ENCODE measurements at regions not wholly inside any gene's neighbourhood (a gene's known extent, or its start where the extent isn't known, plus 50 kb on each side); places are given as distances from the start of the nearest gene placed in this dataset.

GRCh38 chr22:48842583-48842945 lies 985.1 kb downstream of the BRD1 start:
- Histone ChIP-seq H3K4me1 (ENCODE audit: insufficient read depth, low read length) (no peaks in the 10 kb centered on the region), H3K27ac (ENCODE audit: low read depth, low read length) (no peak overlapping the region), H3K27me3 (ENCODE audit: control insufficient read depth in 1 of 2, insufficient read depth in 2 of 2, low read length in 2 of 2) (peaks cover 0 to 4% of the 10 kb centered on the region in 2 donors), H3K4me3 (ENCODE audit: low read depth in 1 of 2, low read length in 2 of 2) (no peak overlapping the region), H3K9ac (ENCODE audit: low read length) (no peak overlapping the region), H3K9me3 (ENCODE audit: low read length) (no peaks in the 10 kb centered on the region), H3K36me3 (ENCODE audit: insufficient read depth, low read length) (no peaks in the 10 kb centered on the region)

- Histone ChIP-seq H3K4me3 (ENCODE audit: low read depth in 1 of 2, low read length in 2 of 2) (no peak overlapping the region), H3K9ac (ENCODE audit: low read length) (no peak overlapping the region), H3K27me3 (ENCODE audit: control insufficient read depth in 1 of 2, insufficient read depth in 2 of 2, low read length in 2 of 2) (peaks cover 0 to 4% of the 10 kb centered on the region in 2 donors), H3K36me3 (ENCODE audit: insufficient read depth, low read length) (no peaks in the 10 kb centered on the region), H3K27ac (ENCODE audit: low read depth, low read length) (no peak overlapping the region), H3K4me1 (ENCODE audit: insufficient read depth, low read length) (no peaks in the 10 kb centered on the region), H3K9me3 (ENCODE audit: low read length) (no peaks in the 10 kb centered on the region)
These were observed 985.6 kb downstream of the BRD1 start for GRCh38 chr22:48841881-48842582.

GRCh38 chr22:48840112-48840949 lies 987.3 kb downstream of the BRD1 start:
- Histone ChIP-seq H3K36me3 (ENCODE audit: insufficient read depth, low read length) (no peaks in the 10 kb centered on the region), H3K4me1 (ENCODE audit: insufficient read depth, low read length) (no peaks in the 10 kb centered on the region), H3K9me3 (ENCODE audit: low read length) (no peaks in the 10 kb centered on the region), H3K9ac (ENCODE audit: low read length) (no peak overlapping the region), H3K27ac (ENCODE audit: low read depth, low read length) (no peak overlapping the region), H3K4me3 (ENCODE audit: low read depth in 1 of 2, low read length in 2 of 2) (no peak overlapping the region), H3K27me3 (ENCODE audit: control insufficient read depth in 1 of 2, insufficient read depth in 2 of 2, low read length in 2 of 2) (no peaks in the 10 kb centered on the region)

- Histone ChIP-seq H3K9me3 (ENCODE audit: low read length) (no peaks in the 10 kb centered on the region), H3K27ac (ENCODE audit: low read depth, low read length) (no peak overlapping the region), H3K4me3 (ENCODE audit: low read depth in 1 of 2, low read length in 2 of 2) (no peak overlapping the region), H3K9ac (ENCODE audit: low read length) (no peak overlapping the region), H3K27me3 (ENCODE audit: control insufficient read depth in 1 of 2, insufficient read depth in 2 of 2, low read length in 2 of 2) (no peaks in the 10 kb centered on the region), H3K4me1 (ENCODE audit: insufficient read depth, low read length) (no peaks in the 10 kb centered on the region), H3K36me3 (ENCODE audit: insufficient read depth, low read length) (no peaks in the 10 kb centered on the region)
These were observed 988.6 kb downstream of the BRD1 start for GRCh38 chr22:48838846-48839730.

GRCh38 chr22:48838376-48838775 lies 989.3 kb downstream of the BRD1 start:
- no peak overlapping the region for H3K9ac ChIP-seq (ENCODE audit: low read length)
- H3K4me1 ChIP-seq (ENCODE audit: insufficient read depth, low read length) = no peaks in the 10 kb centered on the region
- no peaks in the 10 kb centered on the region for H3K36me3 ChIP-seq (ENCODE audit: insufficient read depth, low read length)
- no peaks in the 10 kb centered on the region for H3K9me3 ChIP-seq (ENCODE audit: low read length)
- no peak overlapping the region for H3K4me3 ChIP-seq (ENCODE audit: low read depth in 1 of 2, low read length in 2 of 2)
- H3K27me3 ChIP-seq (ENCODE audit: control insufficient read depth in 1 of 2, insufficient read depth in 2 of 2, low read length in 2 of 2) = no peaks in the 10 kb centered on the region
- H3K27ac ChIP-seq (ENCODE audit: low read depth, low read length) = no peak overlapping the region

- Histone ChIP-seq H3K9me3 (ENCODE audit: low read length) (no peaks in the 10 kb centered on the region), H3K27me3 (ENCODE audit: control insufficient read depth in 1 of 2, insufficient read depth in 2 of 2, low read length in 2 of 2) (no peaks in the 10 kb centered on the region), H3K4me3 (ENCODE audit: low read depth in 1 of 2, low read length in 2 of 2) (no peak overlapping the region), H3K9ac (ENCODE audit: low read length) (no peak overlapping the region), H3K36me3 (ENCODE audit: insufficient read depth, low read length) (no peaks in the 10 kb centered on the region), H3K27ac (ENCODE audit: low read depth, low read length) (no peak overlapping the region), H3K4me1 (ENCODE audit: insufficient read depth, low read length) (no peaks in the 10 kb centered on the region)
These were observed 990.2 kb downstream of the BRD1 start for GRCh38 chr22:48837341-48837935.

- H3K4me3 ChIP-seq (ENCODE audit: low read depth in 1 of 2, low read length in 2 of 2) = no peak overlapping the region
- H3K4me1 ChIP-seq (ENCODE audit: insufficient read depth, low read length) = no peaks in the 10 kb centered on the region
- no peak overlapping the region for H3K9ac ChIP-seq (ENCODE audit: low read length)
- no peaks in the 10 kb centered on the region for H3K9me3 ChIP-seq (ENCODE audit: low read length)
- no peaks in the 10 kb centered on the region for H3K36me3 ChIP-seq (ENCODE audit: insufficient read depth, low read length)
- no peak overlapping the region for H3K27ac ChIP-seq (ENCODE audit: low read depth, low read length)
- no peaks in the 10 kb centered on the region for H3K27me3 ChIP-seq (ENCODE audit: control insufficient read depth in 1 of 2, insufficient read depth in 2 of 2, low read length in 2 of 2)
These were observed 990.9 kb downstream of the BRD1 start for GRCh38 chr22:48836673-48837340.

- H3K4me3 ChIP-seq (ENCODE audit: low read depth in 1 of 2, low read length in 2 of 2) = no peak overlapping the region
- no peaks in the 10 kb centered on the region for H3K4me1 ChIP-seq (ENCODE audit: insufficient read depth, low read length)
- no peak overlapping the region for H3K9ac ChIP-seq (ENCODE audit: low read length)
- no peaks in the 10 kb centered on the region for H3K27me3 ChIP-seq (ENCODE audit: control insufficient read depth in 1 of 2, insufficient read depth in 2 of 2, low read length in 2 of 2)
- H3K27ac ChIP-seq (ENCODE audit: low read depth, low read length) = no peak overlapping the region
- H3K9me3 ChIP-seq (ENCODE audit: low read length) = no peaks in the 10 kb centered on the region
- no peaks in the 10 kb centered on the region for H3K36me3 ChIP-seq (ENCODE audit: insufficient read depth, low read length)
These were observed 991.6 kb downstream of the BRD1 start for GRCh38 chr22:48835857-48836672.

- Histone ChIP-seq H3K9me3 (ENCODE audit: low read length) (no peaks in the 10 kb centered on the region), H3K9ac (ENCODE audit: low read length) (no peak overlapping the region), H3K27me3 (ENCODE audit: control insufficient read depth in 1 of 2, insufficient read depth in 2 of 2, low read length in 2 of 2) (no peaks in the 10 kb centered on the region), H3K4me3 (ENCODE audit: low read depth in 1 of 2, low read length in 2 of 2) (no peak overlapping the region), H3K4me1 (ENCODE audit: insufficient read depth, low read length) (no peaks in the 10 kb centered on the region), H3K36me3 (ENCODE audit: insufficient read depth, low read length) (no peaks in the 10 kb centered on the region), H3K27ac (ENCODE audit: low read depth, low read length) (no peak overlapping the region)
These were observed 992.3 kb downstream of the BRD1 start for GRCh38 chr22:48835364-48835763.

- Histone ChIP-seq H3K27ac (ENCODE audit: low read depth, low read length) (no peak overlapping the region), H3K9me3 (ENCODE audit: low read length) (no peaks in the 10 kb centered on the region), H3K4me1 (ENCODE audit: insufficient read depth, low read length) (no peaks in the 10 kb centered on the region), H3K27me3 (ENCODE audit: control insufficient read depth in 1 of 2, insufficient read depth in 2 of 2, low read length in 2 of 2) (no peaks in the 10 kb centered on the region), H3K9ac (ENCODE audit: low read length) (no peak overlapping the region), H3K4me3 (ENCODE audit: low read depth in 1 of 2, low read length in 2 of 2) (no peak overlapping the region), H3K36me3 (ENCODE audit: insufficient read depth, low read length) (no peaks in the 10 kb centered on the region)
These were observed 993.3 kb downstream of the BRD1 start for GRCh38 chr22:48834404-48834803.
